ENCODE measurements at regions not wholly inside any gene's neighbourhood (a gene's known extent, or its start where the extent isn't known, plus 50 kb on each side); places are given as distances from the start of the nearest gene placed in this dataset.

GRCh38 chr6:67664942-67665341, 970.1 kb upstream of the ADGRB3 start:
- TF ChIP-seq RAD21 (IDR thresholded peaks at IDR 0.05; ENCODE audit: low read depth) (no peak), REST (IDR thresholded peaks at IDR 0.05; ENCODE audit: low read depth) (no peak), TCF12 (IDR thresholded peaks at IDR 0.05; ENCODE audit: low read depth) (no peak)
